DOHH2 (cell line): ENCODE measurements at regions not wholly inside any gene's neighbourhood (a gene's known extent, or its start where the extent isn't known, plus 50 kb on each side); places are given as distances from the start of the nearest gene placed in this dataset.

Experiments
- CTCF ChIP-seq: fragments of 200-600 bp; sonication (generic); IDR thresholded peaks from one replicate; pipeline ENCODE4 v1.5.1; 2014; ENCODE audit warnings: antibody characterized with exemption, mild to moderate bottlenecking, low read depth, low read length; ENCODE audit not compliant: poor library complexity, severe bottlenecking
- EZH2phosphoT487 ChIP-seq: fragments of 200-600 bp; sonication (generic); IDR thresholded peaks from 2 replicates; pipeline ENCODE4 v1.6.1; 2017; ENCODE audit warnings: borderline replicate concordance, mild to moderate bottlenecking, antibody characterized with exemption, low read length, moderate library complexity, mixed read lengths

- TF ChIP-seq CTCF (no peak), EZH2phosphoT487 (no peak)
Measured at GRCh38 chr2:149858216-149858615, 270.6 kb upstream of the MMADHC start.
